ENCODE measurements at regions not wholly inside any gene's neighbourhood (a gene's known extent, or its start where the extent isn't known, plus 50 kb on each side); places are given as distances from the start of the nearest gene placed in this dataset.

- TF ChIP-seq ZBTB33 (IDR thresholded peaks at IDR 0.05; ENCODE audit: extremely low read depth, insufficient replicate concordance, low read length) (no peak), ZFX (IDR thresholded peaks at IDR 0.05) (no peak), ATF3 (IDR thresholded peaks at IDR 0.05) (no peak)
Observed at GRCh38 chr9:120156376-120156775, 423.6 kb downstream of the CDK5RAP2 start (continued).

GRCh38 chr9:120153258-120153657 is 426.7 kb downstream of the CDK5RAP2 start:
- TF ChIP-seq POLR2AphosphoS5 (IDR thresholded peaks at IDR 0.05; ENCODE audit: low read depth, low read length) (no peak), REST (IDR thresholded peaks at IDR 0.05; ENCODE audit: low read depth) (no peak), SRF (IDR thresholded peaks at IDR 0.05; ENCODE audit: low read depth) (no peak)
- ChIA-PET POLR2A (no interaction called here), RAD21 (ENCODE audit: low non-redundant PET in 1 of 2, low total read pairs in 2 of 2, uncharacterized antibody in 2 of 2, unreplicated experiment in 2 of 2) (no interaction called here)

More at GRCh38 chr9:120153258-120153657, 426.7 kb downstream of the CDK5RAP2 start:
- H3K79me2 ChIP-seq (ENCODE audit: insufficient read depth, low read length) = no peaks in the 10 kb centered on the region
- H2AFZ ChIP-seq (ENCODE audit: low read depth, low read length, poor library complexity, severe bottlenecking) = no peak overlapping the region
- H3K4me2 ChIP-seq (ENCODE audit: low read length) = no peak overlapping the region
- intact Hi-C loops (cut with micrococcal nuclease) = no loop called here
- H4K20me1 ChIP-seq (ENCODE audit: insufficient read depth) = no peaks in the 10 kb centered on the region
- BruUV-seq (replicated peaks) = no TSS peak
- H3K4me1 ChIP-seq (ENCODE audit: control insufficient read depth in 1 of 2, insufficient read depth in 2 of 2, low read length in 2 of 2) = no peaks in the 10 kb centered on the region
- H3K27ac ChIP-seq (ENCODE audit: low read depth, low read length) = no peak overlapping the region
- no peaks in the 10 kb centered on the region for H3K36me3 ChIP-seq (ENCODE audit: control insufficient read depth in 1 of 2, insufficient read depth in 2 of 2, low read length in 2 of 2)
- no peak overlapping the region for H3K9ac ChIP-seq (ENCODE audit: low read length)
- H3K4me3 ChIP-seq (replicated peaks in 1 of 2; ENCODE audit: low read depth in 1 of 2, low read length in 2 of 2) = no peak overlapping the region
- CTCF ChIA-PET = no interaction called here
- peaks cover 9% of the 10 kb centered on the region; the same call in 1 of the 2 replicates for H3K27me3 ChIP-seq (ENCODE audit: insufficient read depth, low read length)
- H3K9me3 ChIP-seq (ENCODE audit: control insufficient read depth in 1 of 2, insufficient read depth in 1 of 2, low read depth in 1 of 2, low read length in 2 of 2) = no peaks in the 10 kb centered on the region
- H3K9me2 ChIP-seq (ENCODE audit: insufficient read depth) = no peaks in the 10 kb centered on the region
- DNase-seq (ENCODE audit: low read depth, low spot score) (no peak), ATAC-seq (no peak)

All from HCT116 (cell line).